ENCODE measurements at regions not wholly inside any gene's neighbourhood (a gene's known extent, or its start where the extent isn't known, plus 50 kb on each side); places are given as distances from the start of the nearest gene placed in this dataset.

DNA sequence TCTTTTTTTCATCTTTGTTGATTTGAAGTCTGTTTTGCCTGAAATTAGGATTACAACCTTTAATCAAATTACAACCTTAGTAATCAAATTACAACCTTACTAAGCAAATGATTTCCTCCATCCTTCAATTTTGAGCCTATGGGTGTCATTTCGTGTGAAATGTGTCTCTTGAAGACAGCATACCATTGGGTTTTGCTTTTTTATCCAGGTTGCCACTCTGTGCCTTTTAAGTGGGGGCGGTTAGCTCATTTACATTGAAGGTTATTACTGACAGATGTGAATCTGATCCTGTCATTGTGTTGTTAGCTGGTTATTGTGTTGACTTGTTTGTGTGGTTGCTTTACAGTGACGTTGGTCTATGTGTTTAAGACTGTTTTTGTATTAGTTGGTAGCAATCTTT lies 74.8 kb upstream of the BCL9 start:
- intact Hi-C loops (cut with micrococcal nuclease), result no loop called here
- H3K27me3 Mint-ChIP-seq, result peaks cover 40% of the 10 kb centered on the region
- TF ChIP-seq, protein P1, sequence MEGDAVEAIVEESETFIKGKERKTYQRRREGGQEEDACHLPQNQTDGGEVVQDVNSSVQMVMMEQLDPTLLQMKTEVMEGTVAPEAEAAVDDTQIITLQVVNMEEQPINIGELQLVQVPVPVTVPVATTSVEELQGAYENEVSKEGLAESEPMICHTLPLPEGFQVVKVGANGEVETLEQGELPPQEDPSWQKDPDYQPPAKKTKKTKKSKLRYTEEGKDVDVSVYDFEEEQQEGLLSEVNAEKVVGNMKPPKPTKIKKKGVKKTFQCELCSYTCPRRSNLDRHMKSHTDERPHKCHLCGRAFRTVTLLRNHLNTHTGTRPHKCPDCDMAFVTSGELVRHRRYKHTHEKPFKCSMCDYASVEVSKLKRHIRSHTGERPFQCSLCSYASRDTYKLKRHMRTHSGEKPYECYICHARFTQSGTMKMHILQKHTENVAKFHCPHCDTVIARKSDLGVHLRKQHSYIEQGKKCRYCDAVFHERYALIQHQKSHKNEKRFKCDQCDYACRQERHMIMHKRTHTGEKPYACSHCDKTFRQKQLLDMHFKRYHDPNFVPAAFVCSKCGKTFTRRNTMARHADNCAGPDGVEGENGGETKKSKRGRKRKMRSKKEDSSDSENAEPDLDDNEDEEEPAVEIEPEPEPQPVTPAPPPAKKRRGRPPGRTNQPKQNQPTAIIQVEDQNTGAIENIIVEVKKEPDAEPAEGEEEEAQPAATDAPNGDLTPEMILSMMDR (IDR thresholded peaks at IDR 0.05), result no peak
- H3K27ac Mint-ChIP-seq, result no peak overlapping the region
- no peak for DNase-seq
- peaks cover 15% of the 10 kb centered on the region for H3K9me3 Mint-ChIP-seq
- ChIA-PET POLR2A (no interaction called here), CTCF (no interaction called here)
- H3K4me3 Mint-ChIP-seq, result no peak overlapping the region
- H3K4me1 Mint-ChIP-seq (ENCODE audit: low read depth), result no peaks in the 10 kb centered on the region
- H3K36me3 Mint-ChIP-seq (ENCODE audit: low read depth), result no peaks in the 10 kb centered on the region
- ATAC-seq, result no peak

DNA sequence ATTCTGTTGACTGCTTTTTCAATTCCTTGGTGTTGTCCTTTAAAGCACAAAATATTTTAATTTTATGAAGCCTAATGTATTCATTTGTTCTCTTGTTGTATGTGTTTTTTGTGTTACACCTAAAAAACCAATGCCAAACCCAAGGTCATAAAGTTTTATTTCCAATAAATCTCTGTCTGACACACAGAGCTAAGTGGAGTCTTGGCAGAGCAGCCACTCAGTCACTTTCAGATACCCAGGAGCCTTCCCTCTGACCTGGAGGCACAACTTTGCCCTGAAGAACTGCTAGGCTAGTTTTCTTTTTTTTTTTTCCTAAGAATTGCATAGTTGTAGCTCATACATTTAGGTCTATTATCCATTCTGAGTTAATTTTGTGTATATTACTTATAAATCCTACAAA lies 71.2 kb upstream of the BCL9 start:
- Mint-ChIP-seq H3K36me3 (ENCODE audit: low read depth) (no peaks in the 10 kb centered on the region), H3K27ac (no peak overlapping the region), H3K27me3 (peaks cover 35% of the 10 kb centered on the region), H3K9me3 (peaks cover 15% of the 10 kb centered on the region), H3K4me3 (no peak overlapping the region), H3K4me1 (ENCODE audit: low read depth) (no peaks in the 10 kb centered on the region)
- ATAC-seq, result no peak
- no peak for DNase-seq
- ChIA-PET POLR2A (no interaction called here), CTCF (no interaction called here)
- TF ChIP-seq, protein P1 (IDR thresholded peaks at IDR 0.05), result no peak
- intact Hi-C loops (cut with micrococcal nuclease), result no loop called here

DNA sequence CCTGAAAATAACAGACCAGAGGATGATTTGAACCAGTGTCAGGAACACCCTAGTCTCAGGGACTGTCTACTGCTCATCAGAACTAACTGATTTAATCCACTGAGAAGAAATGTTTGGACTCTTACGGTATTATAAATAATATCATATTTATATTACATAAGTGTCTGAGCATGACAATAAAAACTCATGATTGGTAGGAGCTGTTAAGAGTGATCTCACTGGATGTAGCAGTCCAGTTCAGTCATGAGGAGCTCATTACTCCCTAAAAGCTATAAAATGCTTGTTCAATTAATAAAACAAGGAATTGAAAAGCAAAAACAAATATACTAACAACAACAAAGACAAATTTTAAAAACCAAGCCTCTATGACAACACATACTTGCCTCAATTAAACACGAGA lies 68.8 kb upstream of the BCL9 start:
- Mint-ChIP-seq H3K9me3 (peaks cover 4% of the 10 kb centered on the region), H3K36me3 (ENCODE audit: low read depth) (no peaks in the 10 kb centered on the region), H3K4me1 (ENCODE audit: low read depth) (no peaks in the 10 kb centered on the region), H3K27me3 (peaks cover 18% of the 10 kb centered on the region), H3K27ac (no peak overlapping the region), H3K4me3 (no peak overlapping the region)
- ChIA-PET POLR2A (no interaction called here), CTCF (no interaction called here)
- DNase-seq, result no peak
- TF ChIP-seq, protein P1 (IDR thresholded peaks at IDR 0.05), result no peak
- intact Hi-C loops (cut with micrococcal nuclease), result no loop called here
- no peak for ATAC-seq

DNA sequence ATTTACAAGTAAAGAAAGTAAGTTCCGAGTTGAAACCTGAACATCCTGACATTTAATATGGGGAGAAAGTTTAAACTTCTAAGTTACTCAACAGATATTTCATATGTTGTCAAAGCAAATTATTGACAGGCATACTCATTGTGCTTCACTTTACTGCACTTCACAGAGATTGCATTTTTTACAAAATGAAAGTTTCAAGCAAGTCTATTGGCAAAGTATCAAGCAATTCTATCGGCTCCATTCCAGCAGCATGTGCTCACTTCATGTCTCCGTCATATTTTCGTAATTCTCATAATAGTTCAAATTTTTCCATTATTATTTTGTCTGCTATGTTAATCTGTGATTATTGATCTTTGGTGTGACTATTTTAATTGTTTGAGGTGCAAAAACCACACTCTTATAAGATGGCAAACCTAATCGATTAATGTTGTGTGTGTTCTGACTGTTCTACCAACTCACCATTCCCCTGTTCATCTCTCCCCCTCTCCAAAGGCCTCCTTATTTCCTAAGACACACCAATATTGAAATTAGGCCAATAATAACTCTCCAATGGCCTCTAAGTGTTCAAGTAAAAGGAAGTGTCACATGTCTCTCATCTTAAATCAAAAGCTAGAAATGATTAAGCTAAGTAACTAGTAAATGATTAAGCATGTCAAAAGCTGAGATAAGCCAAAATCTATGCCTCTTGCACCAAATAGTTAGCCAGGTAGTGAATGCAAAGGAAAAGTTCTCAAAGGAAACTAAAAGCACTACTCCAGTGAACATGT lies 68.2 kb upstream of the BCL9 start:
- no peaks in the 10 kb centered on the region for H3K36me3 Mint-ChIP-seq (ENCODE audit: low read depth)

DNA sequence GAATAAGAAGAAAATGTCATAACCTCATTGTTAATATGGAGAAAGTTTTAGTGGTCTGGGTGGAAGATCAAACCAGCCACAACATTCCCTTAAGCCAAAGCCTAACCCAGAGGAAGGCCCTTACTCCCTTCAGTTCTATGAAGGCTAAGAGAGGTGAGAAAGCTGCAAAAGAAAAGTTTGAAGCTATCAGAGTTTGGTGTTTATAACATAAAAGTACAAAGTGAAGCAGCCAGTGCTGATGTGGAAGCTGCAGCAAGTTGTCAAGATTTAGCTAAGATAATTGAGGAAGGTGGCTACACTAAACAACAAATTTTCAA lies 67.6 kb upstream of the BCL9 start:
- Mint-ChIP-seq H3K27ac (no peak overlapping the region), H3K27me3 (peaks cover 15% of the 10 kb centered on the region), H3K4me3 (no peak overlapping the region), H3K36me3 (ENCODE audit: low read depth) (no peaks in the 10 kb centered on the region), H3K9me3 (no peaks in the 10 kb centered on the region), H3K4me1 (ENCODE audit: low read depth) (no peaks in the 10 kb centered on the region)
- no peak for DNase-seq
- POLR2A ChIA-PET, result no interaction called here
- no peak for ATAC-seq
- TF ChIP-seq, protein P1 (IDR thresholded peaks at IDR 0.05), result no peak
- CTCF ChIA-PET, result interaction anchor here (1.5 kb wide), 1 partner anchor 84 kb away, joined by 4 read pairs; no protein-coding TSS in a partner anchor
- intact Hi-C loops (cut with micrococcal nuclease), result no loop called here

More for the DNA sequence above, 68.2 kb upstream of the BCL9 start:
- ChIA-PET POLR2A (no interaction called here), CTCF (interaction anchor here (1.5 kb wide), 1 partner anchor 83 kb away, joined by 4 read pairs; no protein-coding TSS in a partner anchor)
- ATAC-seq (no peak), DNase-seq (no peak)
- no peaks in the 10 kb centered on the region for H3K9me3 Mint-ChIP-seq
- TF ChIP-seq, protein P1 (IDR thresholded peaks at IDR 0.05), result no peak
- H3K4me3 Mint-ChIP-seq, result no peak overlapping the region
- no peaks in the 10 kb centered on the region for H3K4me1 Mint-ChIP-seq (ENCODE audit: low read depth)
- peaks cover 17% of the 10 kb centered on the region for H3K27me3 Mint-ChIP-seq
- intact Hi-C loops (cut with micrococcal nuclease), result no loop called here
- H3K27ac Mint-ChIP-seq, result no peak overlapping the region

All from activated CD8-positive, alpha-beta T cell treated with anti-CD3 and anti-CD28 coated beads for 36 hours (primary cell).